A673 (cell line): ENCODE measurements at regions not wholly inside any gene's neighbourhood (a gene's known extent, or its start where the extent isn't known, plus 50 kb on each side); places are given as distances from the start of the nearest gene placed in this dataset.

Experiments used
- BruUV-seq: library from RNA; stranded (reverse); fragments of 400-500 nt; replicated peaks from 2 replicates; lab custom pipeline; 2021; lab: Mats Ljungman, UMichigan
- CTCF ChIA-PET: fragments of 300-600 bp; sonication (Branson Sonifier 250); formaldehyde crosslinking; loops from one replicate; lab custom pipeline; 2022; ENCODE audit warnings: antibody characterized with exemption; lab: Charles Lee
- POLR2A ChIA-PET: fragments of 300-600 bp; sonication (Branson Sonifier 250); formaldehyde crosslinking; loops from one replicate; lab custom pipeline; 2022; ENCODE audit warnings: antibody characterized with exemption; ENCODE audit not compliant: low non-redundant PET; lab: Charles Lee
- DNase-seq: peaks from one replicate; pipeline ENCODE4 v3.0.0-alpha.2; 2015; ENCODE audit warnings: low spot score
- H3K27ac ChIP-seq: fragments of 200-600 bp; sonication (generic); 2 replicates; pipeline ENCODE4 v1.5.1; 2016; ENCODE audit warnings: mixed run types, low read depth, mild to moderate bottlenecking, mixed read lengths, antibody characterized with exemption, low read length; ENCODE audit not compliant: poor library complexity, severe bottlenecking
- H3K27me3 ChIP-seq: fragments of 200-600 bp; sonication (generic); replicated peaks from 2 replicates; pipeline ENCODE4 v1.6.1; 2017; ENCODE audit warnings: mixed run types, low read depth, mild to moderate bottlenecking, mixed read lengths, antibody characterized with exemption, low read length; ENCODE audit not compliant: insufficient read depth, poor library complexity
- H3K36me3 ChIP-seq: fragments of 200-600 bp; sonication (generic); 2 replicates; pipeline ENCODE4 v1.6.1; 2016; ENCODE audit warnings: mixed run types, mild to moderate bottlenecking, mixed read lengths, antibody characterized with exemption, low read length; ENCODE audit not compliant: insufficient read depth, poor library complexity, severe bottlenecking
- H3K4me1 ChIP-seq: fragments of 200-600 bp; sonication (generic); 2 replicates; pipeline ENCODE4 v1.6.1; 2017; ENCODE audit warnings: mixed run types, mild to moderate bottlenecking, mixed read lengths, antibody characterized with exemption, low read length; ENCODE audit not compliant: insufficient read depth, poor library complexity, severe bottlenecking
- H3K4me3 ChIP-seq: fragments of 200-600 bp; sonication (generic); 2 replicates; pipeline ENCODE4 v1.5.1; 2016; ENCODE audit warnings: low read depth, mixed run types, mild to moderate bottlenecking, mixed read lengths, low read length; ENCODE audit not compliant: poor library complexity, severe bottlenecking
- H3K9me3 ChIP-seq: fragments of 200-600 bp; sonication (generic); 2 replicates; pipeline ENCODE4 v1.6.1; 2016; ENCODE audit warnings: mixed run types, low read depth, mild to moderate bottlenecking, mixed read lengths, antibody characterized with exemption, low read length; ENCODE audit not compliant: poor library complexity, severe bottlenecking
- CTCF ChIP-seq: fragments of 300-800, 200-600 bp; sonication (generic); conservative IDR thresholded peaks from 2 replicates; pipeline ENCODE4 v1.5.1; 2017; ENCODE audit warnings: low read depth, mild to moderate bottlenecking, antibody characterized with exemption, low read length, moderate library complexity, mixed read lengths
- EZH2 ChIP-seq: fragments of 200-600 bp; sonication (generic); IDR thresholded peaks from 2 replicates; pipeline ENCODE4 v1.6.1; 2017; ENCODE audit warnings: borderline replicate concordance, low read depth, mild to moderate bottlenecking, mixed read lengths, antibody characterized with exemption, low read length; ENCODE audit not compliant: poor library complexity, severe bottlenecking
- intact Hi-C: fragments of 100-400 bp; cut with micrococcal nuclease; formaldehyde crosslinking; loops from one replicate; pipeline ENCODE4 v1.10.0; 2022; ENCODE audit not compliant: unreplicated experiment

GRCh38 chr10:8640301-8640700 lies 585.8 kb downstream of the GATA3 start:
- intact Hi-C loops, result no loop called here
- no peak for DNase-seq
- Histone ChIP-seq H3K4me3 (no peak overlapping the region), H3K4me1 (no peaks in the 10 kb centered on the region), H3K27ac (no peak overlapping the region), H3K36me3 (no peaks in the 10 kb centered on the region), H3K9me3 (no peaks in the 10 kb centered on the region), H3K27me3 (no peaks in the 10 kb centered on the region)
- CTCF ChIA-PET, result no interaction called here
- TF ChIP-seq CTCF, result no peak
- no peak for TF ChIP-seq EZH2
- no TSS peak for BruUV-seq
- POLR2A ChIA-PET, result no interaction called here

GRCh38 chr10:8640878-8641277 lies 586.4 kb downstream of the GATA3 start:
- BruUV-seq, result no TSS peak
- ChIA-PET CTCF (no interaction called here), POLR2A (no interaction called here)
- no peak for DNase-seq
- Histone ChIP-seq H3K4me1 (no peaks in the 10 kb centered on the region), H3K4me3 (no peak overlapping the region), H3K27me3 (no peaks in the 10 kb centered on the region), H3K27ac (no peak overlapping the region), H3K36me3 (no peaks in the 10 kb centered on the region), H3K9me3 (no peaks in the 10 kb centered on the region)
- intact Hi-C loops, result no loop called here
- no peak for TF ChIP-seq EZH2
- no peak for TF ChIP-seq CTCF

- BruUV-seq, result no TSS peak
- POLR2A ChIA-PET, result no interaction called here
These were observed 601.8 kb downstream of the GATA3 start for GRCh38 chr10:8656261-8656660.

More at GRCh38 chr10:8656261-8656660, 601.8 kb downstream of the GATA3 start:
- no peak for DNase-seq
- Histone ChIP-seq H3K27me3 (no peaks in the 10 kb centered on the region), H3K36me3 (no peaks in the 10 kb centered on the region), H3K4me1 (no peaks in the 10 kb centered on the region), H3K27ac (no peak overlapping the region), H3K9me3 (no peaks in the 10 kb centered on the region), H3K4me3 (no peak overlapping the region)
- intact Hi-C loops, result no loop called here
- TF ChIP-seq CTCF, result no peak
- no peak for TF ChIP-seq EZH2
- CTCF ChIA-PET, result no interaction called here
